Peyer's patch (tissue), 4 donors: ENCODE measurements at regions not wholly inside any gene's neighbourhood (a gene's known extent, or its start where the extent isn't known, plus 50 kb on each side); places are given as distances from the start of the nearest gene placed in this dataset.
"Not testable (repeated sequence)": the region's sequence is repeated elsewhere in the genome, so short reads cannot be mapped to it uniquely, and the experiment has no call there.

Source experiments
- DNase-seq, 3 donors: peaks; one replicate each; pipeline ENCODE4 v3.0.0-alpha.2; 2017 to 2019
- H3K27ac ChIP-seq, 4 donors: fragments of 200-600 bp; sonication (generic); one replicate each; pipeline ENCODE4 v1.5.1; 2016 to 2019
- H3K27me3 ChIP-seq, 2 donors: fragments of 200-600 bp; sonication (generic); one replicate each; pipeline ENCODE4 v1.5.1; 2019
- H3K36me3 ChIP-seq, 3 donors: fragments of 200-600 bp; sonication (generic); one replicate each; pipeline ENCODE4 v1.5.1; 2016 to 2019
- H3K4me1 ChIP-seq, 4 donors: fragments of 200-600 bp; sonication (generic); one replicate each; pipeline ENCODE4 v1.5.1; 2016 to 2019
- H3K4me3 ChIP-seq, 4 donors: fragments of 200-600 bp; sonication (generic); 1 replicate in 3 of 4; 2 replicates in 1 of 4; pipeline ENCODE4 v1.5.1; 2016 to 2019; ENCODE audit warnings: mild to moderate bottlenecking in 1 of 4
- H3K9me3 ChIP-seq, 4 donors: fragments of 200-600 bp; sonication (generic); one replicate each; pipeline ENCODE4 v1.5.1; 2016 to 2019; ENCODE audit warnings: mild to moderate bottlenecking in 1 of 4
- CTCF ChIP-seq, 6 experiments: fragments of 450-650 bp in 4 of 6; fragments of 200-600 bp in 2 of 6; sonication (generic) in 1 of 6; IDR thresholded peaks; one replicate each; pipeline ENCODE4 v1.5.1; 2017 to 2019; ENCODE audit warnings: antibody characterized with exemption in 6 of 6, mild to moderate bottlenecking in 3 of 6, moderate library complexity in 1 of 6
- POLR2A ChIP-seq, 2 donors: fragments of 450-650 bp; IDR thresholded peaks; one replicate each; pipeline ENCODE4 v1.5.1; 2017; ENCODE audit warnings: antibody characterized with exemption in 2 of 2, mild to moderate bottlenecking in 2 of 2, moderate library complexity in 2 of 2

- DNase-seq = no peak
- Histone ChIP-seq H3K9me3 (no peaks in the 10 kb centered on the region), H3K27me3 (no peaks in the 10 kb centered on the region), H3K27ac (no peak overlapping the region), H3K4me3 (no peak overlapping the region), H3K4me1 (peaks cover 0 to 6% (median 0%) of the 10 kb centered on the region in 4 donors), H3K36me3 (no peaks in the 10 kb centered on the region)
- TF ChIP-seq CTCF (IDR thresholded peaks at IDR 0.05) = no peak
- no peak for TF ChIP-seq POLR2A (IDR thresholded peaks at IDR 0.05)
These were observed 401.2 kb downstream of the THBS2 start for GRCh38 chr6:168852376-168852884.

- Histone ChIP-seq H3K4me3 (peak overlapping the region in 2 of 4 donors; percentile 23 to 30), H3K27me3 (no peaks in the 10 kb centered on the region), H3K36me3 (no peaks in the 10 kb centered on the region), H3K9me3 (no peaks in the 10 kb centered on the region), H3K27ac (no peak overlapping the region), H3K4me1 (peaks cover 0 to 6% (median 0%) of the 10 kb centered on the region in 4 donors)
- no peak for DNase-seq
- TF ChIP-seq CTCF (IDR thresholded peaks at IDR 0.05) (no peak), POLR2A (IDR thresholded peaks at IDR 0.05) (no peak)
These were observed 401.9 kb downstream of the THBS2 start for GRCh38 chr6:168851460-168852375.

GRCh38 chr6:168850027-168850736 lies 403.5 kb downstream of the THBS2 start:
- not testable (repeated sequence) for H3K27me3 ChIP-seq, H3K4me1 ChIP-seq, DNase-seq, H3K36me3 ChIP-seq, H3K9me3 ChIP-seq, H3K27ac ChIP-seq, H3K4me3 ChIP-seq

- H3K27me3 ChIP-seq = no peaks in the 10 kb centered on the region
- no peaks in the 10 kb centered on the region for H3K36me3 ChIP-seq
- TF ChIP-seq CTCF (IDR thresholded peaks at IDR 0.05) (no peak), POLR2A (IDR thresholded peaks at IDR 0.05) (no peak)
- no peaks in the 10 kb centered on the region for H3K9me3 ChIP-seq
- H3K4me1 ChIP-seq = peaks cover 0 to 6% (median 0%) of the 10 kb centered on the region in 4 donors
- no peak for DNase-seq
- no peak overlapping the region for H3K4me3 ChIP-seq
- no peak overlapping the region for H3K27ac ChIP-seq
These were observed 404.2 kb downstream of the THBS2 start for GRCh38 chr6:168849459-168849858.

- DNase-seq = no peak
- no peak overlapping the region for H3K4me3 ChIP-seq
- H3K4me1 ChIP-seq = peaks cover 0 to 6% (median 0%) of the 10 kb centered on the region in 4 donors
- H3K9me3 ChIP-seq = no peaks in the 10 kb centered on the region
- no peaks in the 10 kb centered on the region for H3K27me3 ChIP-seq
- H3K27ac ChIP-seq = no peak overlapping the region
- TF ChIP-seq POLR2A (IDR thresholded peaks at IDR 0.05) (no peak), CTCF (IDR thresholded peaks at IDR 0.05) (no peak)
- H3K36me3 ChIP-seq = no peaks in the 10 kb centered on the region
These were observed 404.8 kb downstream of the THBS2 start for GRCh38 chr6:168848797-168849196.
